ENCODE measurements at regions not wholly inside any gene's neighbourhood (a gene's known extent, or its start where the extent isn't known, plus 50 kb on each side); places are given as distances from the start of the nearest gene placed in this dataset.

GRCh38 chr16:60337671-60338070, 1603.6 kb upstream of the GOT2 start:
- TF ChIP-seq CTCF (IDR thresholded peaks at IDR 0.05; ENCODE audit: poor library complexity) = no peak
- TF ChIP-seq EZH2phosphoT487 (IDR thresholded peaks at IDR 0.05; ENCODE audit: low read depth, severe bottlenecking, unreplicated experiment) = no peak
- TF ChIP-seq EZH2 (IDR thresholded peaks at IDR 0.05; ENCODE audit: borderline replicate concordance) = no peak

All from hepatocyte (in vitro differentiated cells).